Psoas muscle (tissue), 7 donors: ENCODE measurements at regions not wholly inside any gene's neighbourhood (a gene's known extent, or its start where the extent isn't known, plus 50 kb on each side); places are given as distances from the start of the nearest gene placed in this dataset.

Experiments used
- ATAC-seq, 4 donors: fragments of 200-7000 bp; cut with Tn5 transposase; one replicate each; pipeline ENCODE4 v1.9.1; 2020; ENCODE audit warnings: moderate library complexity in 3 of 4, mild to moderate bottlenecking in 2 of 4
- DNase-seq, 2 donors: peaks; one replicate each; pipeline ENCODE4 v3.0.0-alpha.2; 2020
- H3K27ac ChIP-seq: fragments of 200-600 bp; one replicate; pipeline ENCODE4 v1.8.0; 2022
- H3K27me3 ChIP-seq, 3 donors: fragments of 200-600 bp in 1 of 3; one replicate each; pipeline versions ENCODE4 v1.6.1 to v1.8.0; 2013 to 2022; ENCODE audit warnings: low read length in 2 of 3, mild to moderate bottlenecking in 2 of 3, moderate library complexity in 1 of 3; ENCODE audit not compliant: insufficient read depth in 3 of 3
- H3K36me3 ChIP-seq, 2 donors: fragments of 200-600 bp in 1 of 2; one replicate each; pipeline versions ENCODE4 v1.6.1 to v1.8.0; 2013 to 2022; ENCODE audit warnings: low read depth in 1 of 2, mild to moderate bottlenecking in 1 of 2, moderate library complexity in 1 of 2; ENCODE audit not compliant: insufficient read depth in 1 of 2
- H3K4me1 ChIP-seq: fragments of 200-600 bp; one replicate; pipeline ENCODE4 v1.8.0; 2022
- H3K4me3 ChIP-seq: fragments of 200-600 bp; one replicate; pipeline ENCODE4 v1.8.0; 2022; ENCODE audit warnings: mild to moderate bottlenecking
- H3K9me3 ChIP-seq: fragments of 200-600 bp; one replicate; pipeline ENCODE4 v1.8.0; 2022
- CTCF ChIP-seq: fragments of 200-600 bp; IDR thresholded peaks from one replicate; pipeline ENCODE4 v1.8.0; 2022; ENCODE audit warnings: antibody characterized with exemption
- WGBS, 3 donors: extraction: QIAGEN DNeasy Blood & Tissue Kit; methylation state at CpG; one replicate each; pipeline versions ENCODE4 v1.1.6 to v1.1.7; 2013; 5-methylcytosine and 5-hydroxymethylcytosine counted together
- intact Hi-C, 2 donors: fragments of 100-400 bp; cut with DNase I; formaldehyde crosslinking; loops; one replicate each; pipeline versions ENCODE4 v1.11.0 to v1.14.2; 2022
- donor health status: healthy with polysubstance abuse.
- donor health status: DM: no; HTN: no; CAD: no; lungs with moderate emphysema.
- donor health status: Bipolar disorder and iron deficiency.
- donor health status: healthy.
- donor health status: DM: yes; HTN: yes; CAD: no.
- donor health status: DM: no; HTN: no; CAD: no.
- donor health status: DM: yes; HTN: yes; CAD: no.

- H3K9me3 ChIP-seq = no peaks in the 10 kb centered on the region
- no peak for DNase-seq
- H3K27me3 ChIP-seq = no peaks in the 10 kb centered on the region
- no peak for ATAC-seq
- 77 to 83% (median 79%) methylated on average over 5 of the region's 5 CpGs for WGBS, 3 donors
- no peak overlapping the region for H3K4me3 ChIP-seq
- intact Hi-C loops = no loop called here
- no peaks in the 10 kb centered on the region for H3K36me3 ChIP-seq
- TF ChIP-seq CTCF = no peak
- H3K4me1 ChIP-seq = no peaks in the 10 kb centered on the region
- no peak overlapping the region for H3K27ac ChIP-seq
These were observed 194.5 kb downstream of the RAD51AP2 start for GRCh38 chr2:17323697-17324096.

- Histone ChIP-seq H3K4me1 (no peaks in the 10 kb centered on the region), H3K27ac (no peak overlapping the region), H3K4me3 (no peak overlapping the region), H3K27me3 (no peaks in the 10 kb centered on the region), H3K9me3 (no peaks in the 10 kb centered on the region), H3K36me3 (no peaks in the 10 kb centered on the region)
- no peak for ATAC-seq
- TF ChIP-seq CTCF = no peak
- 46 to 92% (median 73%) methylated on average over 2 of the region's 2 CpGs for WGBS, 3 donors
- DNase-seq = no peak
- intact Hi-C loops = no loop called here
These were observed 195.8 kb downstream of the RAD51AP2 start for GRCh38 chr2:17322461-17322860.

GRCh38 chr2:17319090-17319489 is 199.2 kb downstream of the RAD51AP2 start:
- intact Hi-C loops = no loop called here
- Histone ChIP-seq H3K27me3 (no peaks in the 10 kb centered on the region), H3K9me3 (no peaks in the 10 kb centered on the region), H3K36me3 (no peaks in the 10 kb centered on the region), H3K27ac (no peak overlapping the region), H3K4me1 (no peaks in the 10 kb centered on the region), H3K4me3 (no peak overlapping the region)
- DNase-seq = no peak
- ATAC-seq = no peak
- no peak for TF ChIP-seq CTCF

- WGBS, 3 donors = 55 to 60% (median 59%) methylated on average over 2 of the region's 2 CpGs
- DNase-seq (no peak), ATAC-seq (no peak)
- intact Hi-C loops = no loop called here
- H3K4me1 ChIP-seq = no peaks in the 10 kb centered on the region
- no peak overlapping the region for H3K4me3 ChIP-seq
- H3K27me3 ChIP-seq = no peaks in the 10 kb centered on the region
- no peaks in the 10 kb centered on the region for H3K36me3 ChIP-seq
- H3K9me3 ChIP-seq = no peaks in the 10 kb centered on the region
- no peak overlapping the region for H3K27ac ChIP-seq
- no peak for TF ChIP-seq CTCF
These were observed 200.2 kb downstream of the RAD51AP2 start for GRCh38 chr2:17318013-17318412.

- DNase-seq (no peak), ATAC-seq (no peak)
- 40 to 41% (median 40%) methylated on average over 5 of the region's 5 CpGs for WGBS, 3 donors
- no peak for TF ChIP-seq CTCF
- Histone ChIP-seq H3K27ac (no peak overlapping the region), H3K4me1 (no peaks in the 10 kb centered on the region), H3K9me3 (no peaks in the 10 kb centered on the region), H3K4me3 (no peak overlapping the region), H3K36me3 (no peaks in the 10 kb centered on the region), H3K27me3 (no peaks in the 10 kb centered on the region)
- intact Hi-C loops = no loop called here
These were observed 200.7 kb downstream of the RAD51AP2 start for GRCh38 chr2:17317439-17317976.
